C4-2B (cell line): ENCODE measurements at regions not wholly inside any gene's neighbourhood (a gene's known extent, or its start where the extent isn't known, plus 50 kb on each side); places are given as distances from the start of the nearest gene placed in this dataset.

Experiments
- CTCF ChIP-seq: fragments of 450-650 bp; conservative IDR thresholded peaks from 2 replicates; pipeline ENCODE4 v1.5.1; 2017; ENCODE audit warnings: mild to moderate bottlenecking
- ZFX ChIP-seq: fragments of 450-650 bp; IDR thresholded peaks from 2 replicates; pipeline ENCODE4 v1.6.1; 2017

- no peak for TF ChIP-seq CTCF
- no peak for TF ChIP-seq ZFX
Measured at GRCh38 chr2:234615643-234616356, 118.9 kb upstream of the ARL4C start.
